ENCODE measurements at regions not wholly inside any gene's neighbourhood (a gene's known extent, or its start where the extent isn't known, plus 50 kb on each side); places are given as distances from the start of the nearest gene placed in this dataset.

GRCh38 chr3:154801729-154802128 is 278.4 kb upstream of the MME start:
- H3K27ac Mint-ChIP-seq: no peak overlapping the region
- peaks cover 22% of the 10 kb centered on the region for H3K36me3 Mint-ChIP-seq
- ATAC-seq (no peak), DNase-seq (ENCODE audit: low spot score) (no peak)
- H3K4me3 Mint-ChIP-seq: no peak overlapping the region
- H3K9me3 Mint-ChIP-seq: peaks cover 41% of the 10 kb centered on the region
- no peaks in the 10 kb centered on the region for H3K27me3 Mint-ChIP-seq (ENCODE audit: low read depth)
- TF ChIP-seq MLX (CRISPR knock-in tag; IDR thresholded peaks at IDR 0.05) (no peak), NFATC4 (CRISPR knock-in tag; IDR thresholded peaks at IDR 0.05) (no peak), ZNF317 (CRISPR knock-in tag; IDR thresholded peaks at IDR 0.05; ENCODE audit: borderline replicate concordance, low read depth) (no peak)
- TF ChIP-seq, protein P1, sequence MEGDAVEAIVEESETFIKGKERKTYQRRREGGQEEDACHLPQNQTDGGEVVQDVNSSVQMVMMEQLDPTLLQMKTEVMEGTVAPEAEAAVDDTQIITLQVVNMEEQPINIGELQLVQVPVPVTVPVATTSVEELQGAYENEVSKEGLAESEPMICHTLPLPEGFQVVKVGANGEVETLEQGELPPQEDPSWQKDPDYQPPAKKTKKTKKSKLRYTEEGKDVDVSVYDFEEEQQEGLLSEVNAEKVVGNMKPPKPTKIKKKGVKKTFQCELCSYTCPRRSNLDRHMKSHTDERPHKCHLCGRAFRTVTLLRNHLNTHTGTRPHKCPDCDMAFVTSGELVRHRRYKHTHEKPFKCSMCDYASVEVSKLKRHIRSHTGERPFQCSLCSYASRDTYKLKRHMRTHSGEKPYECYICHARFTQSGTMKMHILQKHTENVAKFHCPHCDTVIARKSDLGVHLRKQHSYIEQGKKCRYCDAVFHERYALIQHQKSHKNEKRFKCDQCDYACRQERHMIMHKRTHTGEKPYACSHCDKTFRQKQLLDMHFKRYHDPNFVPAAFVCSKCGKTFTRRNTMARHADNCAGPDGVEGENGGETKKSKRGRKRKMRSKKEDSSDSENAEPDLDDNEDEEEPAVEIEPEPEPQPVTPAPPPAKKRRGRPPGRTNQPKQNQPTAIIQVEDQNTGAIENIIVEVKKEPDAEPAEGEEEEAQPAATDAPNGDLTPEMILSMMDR (IDR thresholded peaks at IDR 0.05): no peak
- TF ChIP-seq, protein P2, sequence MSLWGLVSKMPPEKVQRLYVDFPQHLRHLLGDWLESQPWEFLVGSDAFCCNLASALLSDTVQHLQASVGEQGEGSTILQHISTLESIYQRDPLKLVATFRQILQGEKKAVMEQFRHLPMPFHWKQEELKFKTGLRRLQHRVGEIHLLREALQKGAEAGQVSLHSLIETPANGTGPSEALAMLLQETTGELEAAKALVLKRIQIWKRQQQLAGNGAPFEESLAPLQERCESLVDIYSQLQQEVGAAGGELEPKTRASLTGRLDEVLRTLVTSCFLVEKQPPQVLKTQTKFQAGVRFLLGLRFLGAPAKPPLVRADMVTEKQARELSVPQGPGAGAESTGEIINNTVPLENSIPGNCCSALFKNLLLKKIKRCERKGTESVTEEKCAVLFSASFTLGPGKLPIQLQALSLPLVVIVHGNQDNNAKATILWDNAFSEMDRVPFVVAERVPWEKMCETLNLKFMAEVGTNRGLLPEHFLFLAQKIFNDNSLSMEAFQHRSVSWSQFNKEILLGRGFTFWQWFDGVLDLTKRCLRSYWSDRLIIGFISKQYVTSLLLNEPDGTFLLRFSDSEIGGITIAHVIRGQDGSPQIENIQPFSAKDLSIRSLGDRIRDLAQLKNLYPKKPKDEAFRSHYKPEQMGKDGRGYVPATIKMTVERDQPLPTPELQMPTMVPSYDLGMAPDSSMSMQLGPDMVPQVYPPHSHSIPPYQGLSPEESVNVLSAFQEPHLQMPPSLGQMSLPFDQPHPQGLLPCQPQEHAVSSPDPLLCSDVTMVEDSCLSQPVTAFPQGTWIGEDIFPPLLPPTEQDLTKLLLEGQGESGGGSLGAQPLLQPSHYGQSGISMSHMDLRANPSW (CRISPR knock-in tag; conservative IDR thresholded peaks at IDR 0.05; ENCODE audit: low read depth): no peak
- ChIA-PET POLR2A (no interaction called here), CTCF (no interaction called here)
- H3K4me1 Mint-ChIP-seq: no peaks in the 10 kb centered on the region

GRCh38 chr3:154799800-154800199 is 280.3 kb upstream of the MME start:
- H3K4me1 Mint-ChIP-seq: no peaks in the 10 kb centered on the region
- ChIA-PET POLR2A (no interaction called here), CTCF (no interaction called here)
- DNase-seq (ENCODE audit: low spot score) (no peak), ATAC-seq (no peak)
- H3K4me3 Mint-ChIP-seq: no peak overlapping the region
- H3K9me3 Mint-ChIP-seq: peaks cover 22% of the 10 kb centered on the region
- no peak overlapping the region for H3K27ac Mint-ChIP-seq
- no peaks in the 10 kb centered on the region for H3K27me3 Mint-ChIP-seq (ENCODE audit: low read depth)
- no peak for TF ChIP-seq E2F5 (CRISPR knock-in tag; IDR thresholded peaks at IDR 0.05)
- peaks cover 12% of the 10 kb centered on the region for H3K36me3 Mint-ChIP-seq

GRCh38 chr3:154795582-154795981 is 284.5 kb upstream of the MME start:
- Mint-ChIP-seq H3K4me3 (no peak overlapping the region), H3K27ac (no peak overlapping the region), H3K27me3 (ENCODE audit: low read depth) (no peaks in the 10 kb centered on the region), H3K4me1 (0 out of 2 replicates have a peak, but pooled peaks cover 4% of the 10 kb centered on the region), H3K36me3 (no peaks in the 10 kb centered on the region), H3K9me3 (no peaks in the 10 kb centered on the region)
- DNase-seq (ENCODE audit: low spot score) (no peak), ATAC-seq (no peak)
- ChIA-PET POLR2A (no interaction called here), CTCF (no interaction called here)
- TF ChIP-seq RELA (CRISPR knock-in tag; IDR thresholded peaks at IDR 0.05; ENCODE audit: borderline replicate concordance): no peak
- no peak for TF ChIP-seq HMGXB4 (CRISPR knock-in tag; IDR thresholded peaks at IDR 0.05)
- TF ChIP-seq, protein P3, sequence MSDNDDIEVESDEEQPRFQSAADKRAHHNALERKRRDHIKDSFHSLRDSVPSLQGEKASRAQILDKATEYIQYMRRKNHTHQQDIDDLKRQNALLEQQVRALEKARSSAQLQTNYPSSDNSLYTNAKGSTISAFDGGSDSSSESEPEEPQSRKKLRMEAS (CRISPR knock-in tag; IDR thresholded peaks at IDR 0.05): no peak
- no peak for TF ChIP-seq ERG (CRISPR knock-in tag; IDR thresholded peaks at IDR 0.05)
- no peak for TF ChIP-seq FOXJ3 (CRISPR knock-in tag; IDR thresholded peaks at IDR 0.05; ENCODE audit: borderline replicate concordance)
- no peak for TF ChIP-seq SOX15 (CRISPR knock-in tag; IDR thresholded peaks at IDR 0.05)
- no peak for TF ChIP-seq ETV6 (CRISPR knock-in tag; IDR thresholded peaks at IDR 0.05)
- TF ChIP-seq ATF1 (CRISPR knock-in tag; IDR thresholded peaks at IDR 0.05): no peak
- no peak for TF ChIP-seq E2F1 (CRISPR knock-in tag; IDR thresholded peaks at IDR 0.05)
- TF ChIP-seq FOXP1 (CRISPR knock-in tag; IDR thresholded peaks at IDR 0.05; ENCODE audit: borderline replicate concordance): no peak
- no peak for TF ChIP-seq MLX (CRISPR knock-in tag; IDR thresholded peaks at IDR 0.05)

All from WTC11 (cell line).